Ecto neural progenitor cell (in vitro differentiated cells): ENCODE measurements at regions not wholly inside any gene's neighbourhood (a gene's known extent, or its start where the extent isn't known, plus 50 kb on each side); places are given as distances from the start of the nearest gene placed in this dataset.

Experiments used
- DNase-seq: peaks from one replicate; pipeline ENCODE4 v3.0.0-alpha.2; 2018; ENCODE audit warnings: low spot score

- no peak for DNase-seq
These were observed 1157.1 kb downstream of the BCL11B start for GRCh38 chr14:98114946-98115345.

- DNase-seq, result no peak
These were observed 1153.2 kb downstream of the BCL11B start for GRCh38 chr14:98118749-98119148.

GRCh38 chr14:98119739-98120138 is 1152.3 kb downstream of the BCL11B start:
- DNase-seq, result no peak

- DNase-seq, result no peak
These were observed 1151.0 kb downstream of the BCL11B start for GRCh38 chr14:98120831-98121464.

- DNase-seq, result no peak
These were observed 1149.5 kb downstream of the BCL11B start for GRCh38 chr14:98122527-98122926.

- DNase-seq, result no peak
These were observed 1141.3 kb downstream of the BCL11B start for GRCh38 chr14:98130691-98131090.

- DNase-seq, result no peak
These were observed 1140.6 kb downstream of the BCL11B start for GRCh38 chr14:98131406-98131805.

GRCh38 chr14:98133806-98134205 is 1138.2 kb downstream of the BCL11B start:
- DNase-seq, result no peak

GRCh38 chr14:98136012-98136789 is 1135.8 kb downstream of the BCL11B start:
- DNase-seq, result no peak

GRCh38 chr14:98137131-98138025 is 1134.6 kb downstream of the BCL11B start:
- DNase-seq, result no peak

GRCh38 chr14:98138666-98139065 is 1133.3 kb downstream of the BCL11B start:
- DNase-seq, result peak; percentile 67

- no peak for DNase-seq
These were observed 1131.0 kb downstream of the BCL11B start for GRCh38 chr14:98140862-98141530.

- DNase-seq, result no peak
These were observed 1128.4 kb downstream of the BCL11B start for GRCh38 chr14:98143566-98143965.

- no peak for DNase-seq
These were observed 1127.0 kb downstream of the BCL11B start for GRCh38 chr14:98144964-98145363.

- no peak for DNase-seq
These were observed 1125.6 kb downstream of the BCL11B start for GRCh38 chr14:98146416-98146815.

GRCh38 chr14:98154254-98154653 is 1117.7 kb downstream of the BCL11B start:
- DNase-seq, result no peak

- DNase-seq, result no peak
These were observed 1115.6 kb downstream of the BCL11B start for GRCh38 chr14:98156411-98156810.

- no peak for DNase-seq
These were observed 1111.1 kb downstream of the BCL11B start for GRCh38 chr14:98160901-98161300.

GRCh38 chr14:98161356-98161755 is 1110.6 kb downstream of the BCL11B start:
- no peak for DNase-seq

GRCh38 chr14:98162856-98163805 is 1108.9 kb downstream of the BCL11B start:
- DNase-seq, result no peak

GRCh38 chr14:98163873-98164272 is 1108.1 kb downstream of the BCL11B start:
- DNase-seq, result no peak
